A549 (cell line): ENCODE measurements at regions not wholly inside any gene's neighbourhood (a gene's known extent, or its start where the extent isn't known, plus 50 kb on each side); places are given as distances from the start of the nearest gene placed in this dataset.

Experiments
- ATAC-seq, 2 experiments: fragments of 200-7000 bp in 1 of 2; fragments of >200 bp in 1 of 2; cut with Nextera tagmentation in 1 of 2; cut with Tn5 transposase in 1 of 2; 3 replicates each; pipeline versions ENCODE4 v1.8.0 to v1.9.1; 2018 to 2020; ENCODE audit warnings: mild to moderate bottlenecking in 1 of 2, moderate library complexity in 1 of 2
- CTCF ChIA-PET: fragments of 300-600 bp; sonication (Branson Sonifier 250); formaldehyde crosslinking; extraction: SDS; loops from one replicate; lab custom pipeline; 2021; ENCODE audit warnings: antibody characterized with exemption, inconsistent platforms; lab: Yijun Ruan, JAX
- POLR2A ChIA-PET: fragments of 350-600 bp; formaldehyde crosslinking; extraction: SDS; loops from one replicate; lab custom pipeline; 2021; ENCODE audit warnings: antibody characterized with exemption, inconsistent platforms; lab: Yijun Ruan, JAX
- DNase-seq, 2 experiments: peaks; one replicate each; pipeline versions ENCODE4 v3.0.0 to v3.0.0-alpha.2; 2011 to 2016; ENCODE audit warnings: low read depth in 1 of 2, low spot score in 1 of 2
- FAIRE-seq: peaks from 2 replicates; lab custom pipeline; 2011; peaks lifted over from hg19 to GRCh38; lab: Jason Lieb, UNC
- H3K27ac ChIP-seq, 2 experiments: fragments of >200 bp; sonication (Bioruptor Twin); formaldehyde crosslinking; 3 replicates each; pipeline ENCODE4 v1.5.1; 2016 to 2017
- H3K4me1 ChIP-seq: fragments of >200 bp; sonication (Bioruptor Twin); formaldehyde crosslinking; 3 replicates; pipeline ENCODE4 v1.6.1; 2016
- H3K4me2 ChIP-seq: fragments of >200 bp; sonication (Bioruptor Twin); formaldehyde crosslinking; 3 replicates; pipeline ENCODE4 v1.6.1; 2016
- H3K4me3 ChIP-seq: fragments of >200 bp; sonication (Bioruptor Twin); formaldehyde crosslinking; 3 replicates; pipeline ENCODE4 v1.5.1; 2016
- H3K9me3 ChIP-seq: fragments of >200 bp; sonication (Bioruptor Twin); formaldehyde crosslinking; 3 replicates; pipeline ENCODE4 v1.6.1; 2016
- ATOH8 ChIP-seq: fragments of 250-450 bp; sonication (Bioruptor Pico); IDR thresholded peaks from 2 replicates; pipeline ENCODE4 v1.5.0; 2020; ENCODE audit warnings: low read depth, mild to moderate bottlenecking, moderate library complexity
- CBX2 ChIP-seq: fragments of 200-600 bp; sonication (generic); IDR thresholded peaks from 2 replicates; pipeline ENCODE4 v1.6.1; 2016; ENCODE audit warnings: low read depth, mild to moderate bottlenecking, borderline replicate concordance
- CHD4 ChIP-seq: fragments of 200-600 bp; sonication (generic); IDR thresholded peaks from 2 replicates; pipeline ENCODE4 v1.6.1; 2016; ENCODE audit warnings: antibody characterized with exemption, mild to moderate bottlenecking, borderline replicate concordance
- CTCF ChIP-seq: fragments of >200 bp; sonication (Bioruptor Twin); formaldehyde crosslinking; IDR thresholded peaks from 3 replicates; pipeline ENCODE4 v1.5.1; 2016
- EHF ChIP-seq: fragments of 250-450 bp; sonication (Bioruptor Pico); IDR thresholded peaks from 2 replicates; pipeline ENCODE4 v1.5.0; 2020; ENCODE audit warnings: mild to moderate bottlenecking
- EHMT2 ChIP-seq: fragments of 200-600 bp; sonication (generic); IDR thresholded peaks from 2 replicates; pipeline ENCODE4 v1.6.1; 2016; ENCODE audit warnings: antibody characterized with exemption, low read depth, mild to moderate bottlenecking, moderate library complexity
- EP300 ChIP-seq, 2 experiments: fragments of >200 bp; sonication (Bioruptor Twin); formaldehyde crosslinking; IDR thresholded peaks; 2 replicates in 1 of 2; 3 replicates in 1 of 2; pipeline ENCODE4 v1.6.1; 2016 to 2017
- FOSB ChIP-seq: fragments of 250-450 bp; sonication (Bioruptor Pico); IDR thresholded peaks from 2 replicates; pipeline ENCODE4 v1.5.0; 2020; ENCODE audit warnings: mild to moderate bottlenecking, moderate library complexity
- FOSL2 ChIP-seq, 2 experiments: fragments of 450-650 bp in 1 of 2; fragments of >200 bp in 1 of 2; sonication (Bioruptor Twin) in 1 of 2; formaldehyde crosslinking; IDR thresholded peaks; 2 replicates each; pipeline versions ENCODE4 v1.5.0 to v1.6.1; 2016 to 2020; ENCODE audit warnings: mild to moderate bottlenecking in 1 of 2, moderate library complexity in 1 of 2
- GATA3 ChIP-seq: IDR thresholded peaks from 2 replicates; pipeline ENCODE4 v1.6.1; 2012; ENCODE audit warnings: borderline replicate concordance
- HES2 ChIP-seq: fragments of >200 bp; sonication (Bioruptor Twin); formaldehyde crosslinking; IDR thresholded peaks from 2 replicates; pipeline ENCODE4 v1.6.1; 2016
- HOXA7 ChIP-seq: fragments of 250-450 bp; sonication (Bioruptor Pico); IDR thresholded peaks from 2 replicates; pipeline ENCODE4 v1.5.0; 2020; ENCODE audit warnings: mild to moderate bottlenecking, moderate library complexity
- HOXB13 ChIP-seq: fragments of 250-450 bp; sonication (Bioruptor Pico); IDR thresholded peaks from 2 replicates; pipeline ENCODE4 v1.5.0; 2020; ENCODE audit warnings: low read depth, mild to moderate bottlenecking, moderate library complexity
- KDM1A ChIP-seq: fragments of 200-600 bp; sonication (generic); IDR thresholded peaks from 2 replicates; pipeline ENCODE4 v1.6.1; 2016; ENCODE audit warnings: low read depth, mild to moderate bottlenecking
- KDM5A ChIP-seq: fragments of 200-600 bp; sonication (generic); IDR thresholded peaks from 2 replicates; pipeline ENCODE4 v1.6.1; 2016; ENCODE audit warnings: antibody characterized with exemption, mild to moderate bottlenecking
- MAFK ChIP-seq: fragments of 450-650 bp; IDR thresholded peaks from 2 replicates; pipeline ENCODE4 v1.6.1; 2014; ENCODE audit not compliant: partially characterized antibody
- MYC ChIP-seq: IDR thresholded peaks from 2 replicates; pipeline ENCODE4 v1.6.1; 2012; ENCODE audit warnings: mild to moderate bottlenecking, inconsistent platforms, low read length, improper control_type of control experiment, borderline replicate concordance
- NFE2L2 ChIP-seq: fragments of 150-350 bp; conservative IDR thresholded peaks from 2 replicates; pipeline ENCODE4 v1.6.1; 2014; ENCODE audit warnings: low read length
- PHF8 ChIP-seq: fragments of 200-600 bp; sonication (generic); IDR thresholded peaks from 2 replicates; pipeline ENCODE4 v1.6.1; 2016; ENCODE audit warnings: low read depth, mild to moderate bottlenecking, antibody characterized with exemption, moderate library complexity, borderline replicate concordance
- POLR2A ChIP-seq: IDR thresholded peaks from 2 replicates; pipeline ENCODE4 v1.6.1; 2012; ENCODE audit warnings: mild to moderate bottlenecking, low read length
- POLR2AphosphoS2 ChIP-seq: conservative IDR thresholded peaks from 2 replicates; pipeline ENCODE4 v1.6.1; 2012; ENCODE audit warnings: low read length, improper control_type of control experiment, inconsistent platforms
- RNF2 ChIP-seq: fragments of 200-600 bp; sonication (generic); IDR thresholded peaks from 2 replicates; pipeline ENCODE4 v1.6.1; 2016; ENCODE audit warnings: low read depth, mild to moderate bottlenecking, antibody characterized with exemption, moderate library complexity, borderline replicate concordance
- TFCP2L1 ChIP-seq: fragments of 250-450 bp; sonication (Bioruptor Pico); IDR thresholded peaks from 2 replicates; pipeline ENCODE4 v1.5.0; 2021; ENCODE audit warnings: mild to moderate bottlenecking
- ZC3H11A ChIP-seq: fragments of 450-650 bp; IDR thresholded peaks from 2 replicates; pipeline ENCODE4 v1.6.1; 2014; ENCODE audit warnings: antibody characterized with exemption, mild to moderate bottlenecking
- ZFP36 ChIP-seq: fragments of 450-650 bp; IDR thresholded peaks from 2 replicates; pipeline ENCODE4 v1.6.1; 2014; ENCODE audit warnings: borderline replicate concordance; ENCODE audit not compliant: partially characterized antibody
- ZNF302 ChIP-seq: fragments of 250-450 bp; sonication (Bioruptor Pico); IDR thresholded peaks from 2 replicates; pipeline ENCODE4 v1.9.0; 2021; ENCODE audit warnings: inconsistent platforms, mild to moderate bottlenecking, moderate library complexity
- WGBS: methylation state at CpG from one replicate; pipeline ENCODE4 v1.1.6; 2017; ENCODE audit errors: missing lambda C conversion rate; 5-methylcytosine and 5-hydroxymethylcytosine counted together
- TF ChIP-seq, protein P1 (sequence below): IDR thresholded peaks from 2 replicates; pipeline ENCODE4 v1.6.1; 2012
- TF ChIP-seq, protein P2 (sequence below): IDR thresholded peaks from 2 replicates; pipeline ENCODE4 v1.6.1; 2012

DNA sequence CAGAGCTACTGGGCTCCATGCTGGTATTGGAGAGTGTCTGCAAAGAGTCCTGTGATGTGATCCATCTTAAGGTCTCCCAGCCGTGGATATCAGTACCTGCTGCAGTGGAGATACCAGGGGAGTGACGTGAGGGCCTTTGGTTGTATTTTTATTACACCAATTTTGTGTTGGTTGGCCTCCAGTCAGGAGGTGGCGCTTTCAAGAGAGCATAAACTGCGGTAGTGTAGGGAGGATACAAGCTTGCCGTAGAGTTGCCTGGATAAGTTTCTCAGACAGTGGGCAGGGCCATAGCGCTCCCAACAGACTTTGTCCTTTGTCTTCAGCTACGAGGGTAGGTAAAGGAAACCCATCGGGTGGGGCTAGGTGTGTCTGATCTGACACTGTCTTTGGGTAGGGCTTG is 113.0 kb upstream of the CEP162 start:
- WGBS, result 57% methylated on average over 8 of the region's 8 CpGs
- DNase-seq (no peak), ATAC-seq (no peak), FAIRE-seq (no peak)
- H3K4me1 ChIP-seq, result no peaks in the 10 kb centered on the region
- POLR2A ChIA-PET, result no interaction called here
- H3K9me3 ChIP-seq, result no peaks in the 10 kb centered on the region
- H3K4me3 ChIP-seq, result no peak overlapping the region
- no peak overlapping the region for H3K4me2 ChIP-seq
- no peak for TF ChIP-seq HOXA7
- no peak for TF ChIP-seq MYC
- no peak for TF ChIP-seq EHF (CRISPR knock-in tag)
- TF ChIP-seq RNF2, result no peak
- TF ChIP-seq ATOH8 (CRISPR knock-in tag), result no peak
- TF ChIP-seq ZNF302 (CRISPR knock-in tag), result no peak
- TF ChIP-seq CTCF, result no peak
- TF ChIP-seq POLR2A, result no peak
- TF ChIP-seq ZC3H11A, result no peak
- TF ChIP-seq KDM1A, result no peak
- no peak for TF ChIP-seq POLR2AphosphoS2
- TF ChIP-seq HES2, result no peak
- no peak for TF ChIP-seq HOXB13 (CRISPR knock-in tag)
- no peak for TF ChIP-seq EHMT2
- TF ChIP-seq MAFK, result no peak
- TF ChIP-seq FOSL2 (IDR thresholded peaks at IDR 0.05), result no peak
- TF ChIP-seq FOSL2 (CRISPR knock-in tag; IDR thresholded peaks at IDR 0.05), result no peak
- TF ChIP-seq, protein P1, sequence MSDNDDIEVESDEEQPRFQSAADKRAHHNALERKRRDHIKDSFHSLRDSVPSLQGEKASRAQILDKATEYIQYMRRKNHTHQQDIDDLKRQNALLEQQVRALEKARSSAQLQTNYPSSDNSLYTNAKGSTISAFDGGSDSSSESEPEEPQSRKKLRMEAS, result no peak
- no peak for TF ChIP-seq PHF8
- no peak for TF ChIP-seq CBX2
- TF ChIP-seq, all 56 proteins: peak for 0
- no peak overlapping the region for H3K27ac ChIP-seq
- CTCF ChIA-PET, result no interaction called here

GRCh38 chr6:84333842-84334241 is 106.4 kb upstream of the CEP162 start:
- CTCF ChIA-PET, result no interaction called here
- TF ChIP-seq EP300 (IDR thresholded peaks at IDR 0.05) (no peak), MAFK (no peak), HES2 (no peak), KDM5A (no peak), CHD4 (no peak), CTCF (no peak), NFE2L2 (no peak), HOXB13 (CRISPR knock-in tag) (no peak), GATA3 (no peak), POLR2A (no peak), RNF2 (no peak), TFCP2L1 (CRISPR knock-in tag) (no peak), ATOH8 (CRISPR knock-in tag) (no peak), FOSL2 (IDR thresholded peaks at IDR 0.05) (no peak), FOSL2 (CRISPR knock-in tag; IDR thresholded peaks at IDR 0.05) (no peak), FOSB (CRISPR knock-in tag) (no peak), ZFP36 (no peak)
- TF ChIP-seq, protein P2, sequence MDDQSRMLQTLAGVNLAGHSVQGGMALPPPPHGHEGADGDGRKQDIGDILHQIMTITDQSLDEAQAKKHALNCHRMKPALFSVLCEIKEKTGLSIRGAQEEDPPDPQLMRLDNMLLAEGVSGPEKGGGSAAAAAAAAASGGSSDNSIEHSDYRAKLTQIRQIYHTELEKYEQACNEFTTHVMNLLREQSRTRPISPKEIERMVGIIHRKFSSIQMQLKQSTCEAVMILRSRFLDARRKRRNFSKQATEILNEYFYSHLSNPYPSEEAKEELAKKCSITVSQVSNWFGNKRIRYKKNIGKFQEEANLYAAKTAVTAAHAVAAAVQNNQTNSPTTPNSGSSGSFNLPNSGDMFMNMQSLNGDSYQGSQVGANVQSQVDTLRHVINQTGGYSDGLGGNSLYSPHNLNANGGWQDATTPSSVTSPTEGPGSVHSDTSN, result no peak

More at GRCh38 chr6:84333842-84334241, 106.4 kb upstream of the CEP162 start:
- POLR2A ChIA-PET, result no interaction called here
- WGBS, result 32% methylated on average over 5 of the region's 5 CpGs
- H3K4me1 ChIP-seq, result no peaks in the 10 kb centered on the region
- no peak for ATAC-seq
- H3K27ac ChIP-seq, result no peak overlapping the region
- no peak for FAIRE-seq
- DNase-seq, result no peak
- H3K9me3 ChIP-seq, result no peaks in the 10 kb centered on the region
- H3K4me3 ChIP-seq, result no peak overlapping the region
- H3K4me2 ChIP-seq, result no peak overlapping the region
